Glutamatergic neuron (in vitro differentiated cells): ENCODE measurements at regions not wholly inside any gene's neighbourhood (a gene's known extent, or its start where the extent isn't known, plus 50 kb on each side); places are given as distances from the start of the nearest gene placed in this dataset.
"Not testable (repeated sequence)": the region's sequence is repeated elsewhere in the genome, so short reads cannot be mapped to it uniquely, and the experiment has no call there.

Experiments
- DNase-seq: peaks from one replicate; pipeline ENCODE4 v3.0.0; 2022
- H3K27ac Mint-ChIP-seq: one replicate; pipeline ENCODE4 v1.8.0; 2020; ENCODE audit warnings: mild to moderate bottlenecking, mixed read lengths, inconsistent platforms; ENCODE audit not compliant: unreplicated experiment
- H3K27me3 Mint-ChIP-seq: one replicate; pipeline ENCODE4 v1.8.0; 2020; ENCODE audit warnings: mild to moderate bottlenecking, moderate library complexity, mixed read lengths, inconsistent platforms; ENCODE audit not compliant: unreplicated experiment
- H3K36me3 Mint-ChIP-seq: one replicate; pipeline ENCODE4 v1.8.0; 2020; ENCODE audit warnings: mild to moderate bottlenecking, mixed read lengths, inconsistent platforms; ENCODE audit not compliant: unreplicated experiment
- H3K4me1 Mint-ChIP-seq: one replicate; pipeline ENCODE4 v1.8.0; 2020; ENCODE audit warnings: mild to moderate bottlenecking, low read depth, mixed read lengths, inconsistent platforms; ENCODE audit not compliant: unreplicated experiment
- H3K4me3 Mint-ChIP-seq: one replicate; pipeline ENCODE4 v1.8.0; 2020; ENCODE audit warnings: mild to moderate bottlenecking, mixed read lengths, inconsistent platforms; ENCODE audit not compliant: unreplicated experiment
- H3K9me3 Mint-ChIP-seq: one replicate; pipeline ENCODE4 v1.8.0; 2020; ENCODE audit warnings: mild to moderate bottlenecking, moderate library complexity, mixed read lengths, inconsistent platforms; ENCODE audit not compliant: unreplicated experiment
- CTCF ChIP-seq: fragments of 200-600 bp; sonication (generic); IDR thresholded peaks from one replicate; pipeline ENCODE4 v1.5.0; 2021; ENCODE audit not compliant: partially characterized antibody, unreplicated experiment

- H3K27me3 Mint-ChIP-seq: no peaks in the 10 kb centered on the region
- no peak for TF ChIP-seq CTCF
- no peak for DNase-seq
- H3K9me3 Mint-ChIP-seq: peaks cover 7% of the 10 kb centered on the region
- H3K4me1 Mint-ChIP-seq: no peaks in the 10 kb centered on the region
- H3K27ac Mint-ChIP-seq: no peak overlapping the region
- peaks cover 4% of the 10 kb centered on the region for H3K36me3 Mint-ChIP-seq
- no peak overlapping the region for H3K4me3 Mint-ChIP-seq
Observed at GRCh38 chr2:109724533-109725460, 69.3 kb upstream of the RGPD5 start.

- Mint-ChIP-seq H3K4me3 (no peak overlapping the region), H3K36me3 (peaks cover 4% of the 10 kb centered on the region), H3K4me1 (no peaks in the 10 kb centered on the region), H3K9me3 (peaks cover 6% of the 10 kb centered on the region), H3K27ac (no peak overlapping the region), H3K27me3 (no peaks in the 10 kb centered on the region)
- no peak for DNase-seq
- no peak for TF ChIP-seq CTCF
Observed at GRCh38 chr2:109726379-109727270, 67.5 kb upstream of the RGPD5 start.

- no peak for TF ChIP-seq CTCF
- DNase-seq: no peak
- Mint-ChIP-seq H3K4me3 (no peak overlapping the region), H3K4me1 (no peaks in the 10 kb centered on the region), H3K27me3 (no peaks in the 10 kb centered on the region), H3K27ac (no peak overlapping the region), H3K36me3 (peaks cover 4% of the 10 kb centered on the region), H3K9me3 (peaks cover 6% of the 10 kb centered on the region)
Observed at GRCh38 chr2:109727929-109728447, 66.1 kb upstream of the RGPD5 start.

- not testable (repeated sequence) for H3K27ac Mint-ChIP-seq, H3K4me1 Mint-ChIP-seq, H3K4me3 Mint-ChIP-seq, DNase-seq, H3K27me3 Mint-ChIP-seq, H3K36me3 Mint-ChIP-seq, H3K9me3 Mint-ChIP-seq
Observed at GRCh38 chr2:109733746-109734145, 60.4 kb upstream of the RGPD5 start.

- TF ChIP-seq CTCF: peak; percentile 63
- peak; percentile 58 for DNase-seq
- Mint-ChIP-seq H3K4me3 (no peak overlapping the region), H3K36me3 (no peaks in the 10 kb centered on the region), H3K4me1 (peaks cover 6% of the 10 kb centered on the region), H3K9me3 (no peaks in the 10 kb centered on the region), H3K27me3 (no peaks in the 10 kb centered on the region), H3K27ac (no peak overlapping the region)
Observed at GRCh38 chr2:109736177-109736827, 57.8 kb upstream of the RGPD5 start.
